ENCODE measurements at regions not wholly inside any gene's neighbourhood (a gene's known extent, or its start where the extent isn't known, plus 50 kb on each side); places are given as distances from the start of the nearest gene placed in this dataset.

- TF ChIP-seq CTCF (conservative IDR thresholded peaks at IDR 0.05; ENCODE audit: low read depth in 2 of 2) (no peak), CREB1 (CRISPR knock-in tag; IDR thresholded peaks at IDR 0.05; ENCODE audit: low read depth) (no peak), NANOG (IDR thresholded peaks at IDR 0.05; ENCODE audit: borderline replicate concordance) (no peak)
These were observed 86.5 kb downstream of the CD164 start (continued) for GRCh38 chr6:109295774-109296156.

GRCh38 chr6:109295109-109295773 is 87.0 kb downstream of the CD164 start:
- Histone ChIP-seq H3K4me2 (no peak overlapping the region), H2AFZ (no peak overlapping the region), H3K36me3 (ENCODE audit: insufficient read depth) (no peaks in the 10 kb centered on the region), H4K20me1 (replicated peaks; ENCODE audit: insufficient read depth) (no peaks in the 10 kb centered on the region), H3K27me3 (ENCODE audit: insufficient read depth) (no peaks in the 10 kb centered on the region), H3K4me1 (ENCODE audit: insufficient read depth) (no peaks in the 10 kb centered on the region; the same call in 1 of the 2 replicates), H3K27ac (ENCODE audit: low read depth) (no peak overlapping the region), H3K4me3 (no peak overlapping the region), H3F3A (replicated peaks; ENCODE audit: low read depth) (no peaks in the 10 kb centered on the region), H3K9me2 (ENCODE audit: insufficient read depth) (no peaks in the 10 kb centered on the region), H3K79me2 (replicated peaks; ENCODE audit: insufficient read depth) (no peaks in the 10 kb centered on the region)
- TF ChIP-seq STAT1 (IDR thresholded peaks at IDR 0.05; ENCODE audit: unreplicated experiment) (no peak), REST (IDR thresholded peaks at IDR 0.05; ENCODE audit: unreplicated experiment) (no peak), CREB1 (CRISPR knock-in tag; IDR thresholded peaks at IDR 0.05; ENCODE audit: low read depth) (no peak), JUNB (IDR thresholded peaks at IDR 0.05; ENCODE audit: unreplicated experiment) (no peak), ZNF462 (CRISPR knock-in tag; IDR thresholded peaks at IDR 0.05) (no peak), EZH2phosphoT487 (IDR thresholded peaks at IDR 0.05; ENCODE audit: unreplicated experiment) (no peak), EZH2 (IDR thresholded peaks at IDR 0.05; ENCODE audit: low read depth, unreplicated experiment) (no peak), ZNF114 (CRISPR knock-in tag; IDR thresholded peaks at IDR 0.05) (no peak), ETS1 (IDR thresholded peaks at IDR 0.05) (no peak), NANOG (IDR thresholded peaks at IDR 0.05; ENCODE audit: borderline replicate concordance) (no peak)
- DNase-seq (ENCODE audit: low spot score): no peak
- H3K4me1 Mint-ChIP-seq: peaks cover 49% of the 10 kb centered on the region
- H3K4me3 Mint-ChIP-seq: no peak overlapping the region
- no peaks in the 10 kb centered on the region for H3K36me3 Mint-ChIP-seq (ENCODE audit: low read depth)
- peaks cover 4% of the 10 kb centered on the region for H3K27me3 Mint-ChIP-seq (ENCODE audit: insufficient read depth, low read depth, poor library complexity)
- H3K27ac Mint-ChIP-seq: no peak overlapping the region; the same call in 1 of the 2 replicates
- ATAC-seq: no peak
- H3K9me3 Mint-ChIP-seq: no peaks in the 10 kb centered on the region
